GF-D8 (cell line): ENCODE measurements at regions not wholly inside any gene's neighbourhood (a gene's known extent, or its start where the extent isn't known, plus 50 kb on each side); places are given as distances from the start of the nearest gene placed in this dataset.
"Not testable (repeated sequence)": the region's sequence is repeated elsewhere in the genome, so short reads cannot be mapped to it uniquely, and the experiment has no call there.

Experiments used
- DNase-seq: peaks from one replicate; lab custom pipeline; 2025; lab: John Stamatoyannopoulos, UW

- not testable (repeated sequence) for DNase-seq
Observed at GRCh38 chr13:18824678-18825077, 356.9 kb downstream of the TUBA3C start.

- DNase-seq, result not testable (repeated sequence)
Observed at GRCh38 chr13:18822655-18823639, 358.7 kb downstream of the TUBA3C start.

GRCh38 chr13:18773988-18774387 lies 407.6 kb downstream of the TUBA3C start:
- not testable (repeated sequence) for DNase-seq

GRCh38 chr13:18741696-18742095 lies 439.9 kb downstream of the TUBA3C start:
- not testable (repeated sequence) for DNase-seq

GRCh38 chr13:18739310-18739709 lies 442.3 kb downstream of the TUBA3C start:
- no peak for DNase-seq

- not testable (repeated sequence) for DNase-seq
Observed at GRCh38 chr13:18738086-18738485, 443.5 kb downstream of the TUBA3C start.

GRCh38 chr13:18727138-18727537 lies 454.5 kb downstream of the TUBA3C start:
- DNase-seq, result not testable (repeated sequence)

GRCh38 chr13:18726524-18726923 lies 455.1 kb downstream of the TUBA3C start:
- DNase-seq, result not testable (repeated sequence)

- not testable (repeated sequence) for DNase-seq
Observed at GRCh38 chr13:18725242-18725822, 456.3 kb downstream of the TUBA3C start.

GRCh38 chr13:18714889-18715288 lies 466.7 kb downstream of the TUBA3C start:
- DNase-seq, result no peak

GRCh38 chr13:18710673-18711072 lies 471.0 kb downstream of the TUBA3C start:
- not testable (repeated sequence) for DNase-seq

GRCh38 chr13:18706538-18706937 lies 475.1 kb downstream of the TUBA3C start:
- DNase-seq, result not testable (repeated sequence)

GRCh38 chr13:18702464-18703247 lies 479.0 kb downstream of the TUBA3C start:
- not testable (repeated sequence) for DNase-seq

- not testable (repeated sequence) for DNase-seq
Observed at GRCh38 chr13:18698332-18698731, 483.3 kb downstream of the TUBA3C start.

- DNase-seq, result not testable (repeated sequence)
Observed at GRCh38 chr13:18697851-18698250, 483.8 kb downstream of the TUBA3C start.

GRCh38 chr13:18697221-18697620 lies 484.4 kb downstream of the TUBA3C start:
- DNase-seq, result not testable (repeated sequence)

GRCh38 chr13:18677403-18677802 lies 504.2 kb downstream of the TUBA3C start:
- DNase-seq, result not testable (repeated sequence)

- DNase-seq, result not testable (repeated sequence)
Observed at GRCh38 chr13:18675268-18675667, 506.4 kb downstream of the TUBA3C start.

- DNase-seq, result not testable (repeated sequence)
Observed at GRCh38 chr13:18673794-18674193, 507.8 kb downstream of the TUBA3C start.

- not testable (repeated sequence) for DNase-seq
Observed at GRCh38 chr13:18666585-18666984, 515.0 kb downstream of the TUBA3C start.

- not testable (repeated sequence) for DNase-seq
Observed at GRCh38 chr13:18665716-18666115, 515.9 kb downstream of the TUBA3C start.

GRCh38 chr13:18665124-18665523 lies 516.5 kb downstream of the TUBA3C start:
- DNase-seq, result not testable (repeated sequence)
